ENCODE measurements at regions not wholly inside any gene's neighbourhood (a gene's known extent, or its start where the extent isn't known, plus 50 kb on each side); places are given as distances from the start of the nearest gene placed in this dataset.

GRCh38 chr6:6897140-6897539 lies 210.6 kb upstream of the RREB1 start:
- Mint-ChIP-seq H3K27ac (ENCODE audit: unreplicated experiment) (no peak overlapping the region), H3K9me3 (peaks cover 3% of the 10 kb centered on the region), H3K36me3 (ENCODE audit: low read depth) (no peaks in the 10 kb centered on the region), H3K27me3 (ENCODE audit: low read depth) (no peaks in the 10 kb centered on the region), H3K4me3 (no peak overlapping the region), H3K4me1 (no peaks in the 10 kb centered on the region)
- DNase-seq (ENCODE audit: low read depth, low spot score) = no peak
- TF ChIP-seq, protein P1, sequence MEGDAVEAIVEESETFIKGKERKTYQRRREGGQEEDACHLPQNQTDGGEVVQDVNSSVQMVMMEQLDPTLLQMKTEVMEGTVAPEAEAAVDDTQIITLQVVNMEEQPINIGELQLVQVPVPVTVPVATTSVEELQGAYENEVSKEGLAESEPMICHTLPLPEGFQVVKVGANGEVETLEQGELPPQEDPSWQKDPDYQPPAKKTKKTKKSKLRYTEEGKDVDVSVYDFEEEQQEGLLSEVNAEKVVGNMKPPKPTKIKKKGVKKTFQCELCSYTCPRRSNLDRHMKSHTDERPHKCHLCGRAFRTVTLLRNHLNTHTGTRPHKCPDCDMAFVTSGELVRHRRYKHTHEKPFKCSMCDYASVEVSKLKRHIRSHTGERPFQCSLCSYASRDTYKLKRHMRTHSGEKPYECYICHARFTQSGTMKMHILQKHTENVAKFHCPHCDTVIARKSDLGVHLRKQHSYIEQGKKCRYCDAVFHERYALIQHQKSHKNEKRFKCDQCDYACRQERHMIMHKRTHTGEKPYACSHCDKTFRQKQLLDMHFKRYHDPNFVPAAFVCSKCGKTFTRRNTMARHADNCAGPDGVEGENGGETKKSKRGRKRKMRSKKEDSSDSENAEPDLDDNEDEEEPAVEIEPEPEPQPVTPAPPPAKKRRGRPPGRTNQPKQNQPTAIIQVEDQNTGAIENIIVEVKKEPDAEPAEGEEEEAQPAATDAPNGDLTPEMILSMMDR (conservative IDR thresholded peaks at IDR 0.05) = no peak

DNA sequence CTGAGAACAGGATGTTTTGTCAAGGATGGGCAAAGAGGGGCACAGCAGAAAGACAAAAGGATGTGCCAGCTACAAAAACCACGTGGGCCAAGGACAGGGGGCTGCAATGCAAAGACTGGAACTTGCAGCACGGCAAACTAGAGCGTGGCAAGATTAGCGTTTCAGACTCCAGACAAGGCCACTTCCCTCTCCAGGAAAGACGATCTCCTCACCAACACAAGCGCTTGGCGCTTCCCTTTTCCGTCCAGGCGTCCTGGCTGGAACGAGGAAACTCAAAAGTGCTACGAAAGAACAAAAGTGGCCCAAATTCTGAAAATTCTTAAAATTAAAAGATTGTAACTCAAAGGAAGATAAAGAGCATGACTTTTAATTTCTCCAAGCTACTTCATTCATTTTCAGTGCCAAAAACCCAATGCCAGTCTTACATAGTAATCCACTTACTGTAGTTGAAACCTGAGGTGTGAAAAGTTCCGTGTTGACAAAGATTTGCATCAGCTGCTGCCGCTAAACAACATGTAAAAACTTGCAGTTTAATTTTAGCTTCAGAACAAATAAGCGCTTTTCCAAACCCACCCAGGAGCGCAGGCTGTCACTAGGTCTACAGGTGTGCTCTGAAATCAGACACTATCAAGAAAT lies 207.1 kb upstream of the RREB1 start:
- TF ChIP-seq, protein P1 (conservative IDR thresholded peaks at IDR 0.05) = no peak
- Mint-ChIP-seq H3K36me3 (ENCODE audit: low read depth) (no peaks in the 10 kb centered on the region), H3K27me3 (ENCODE audit: low read depth) (no peaks in the 10 kb centered on the region), H3K9me3 (peaks cover 3% of the 10 kb centered on the region), H3K27ac (ENCODE audit: unreplicated experiment) (no peak overlapping the region), H3K4me1 (peaks cover 3% of the 10 kb centered on the region), H3K4me3 (no peak overlapping the region)
- DNase-seq (ENCODE audit: low read depth, low spot score) = no peak

DNA sequence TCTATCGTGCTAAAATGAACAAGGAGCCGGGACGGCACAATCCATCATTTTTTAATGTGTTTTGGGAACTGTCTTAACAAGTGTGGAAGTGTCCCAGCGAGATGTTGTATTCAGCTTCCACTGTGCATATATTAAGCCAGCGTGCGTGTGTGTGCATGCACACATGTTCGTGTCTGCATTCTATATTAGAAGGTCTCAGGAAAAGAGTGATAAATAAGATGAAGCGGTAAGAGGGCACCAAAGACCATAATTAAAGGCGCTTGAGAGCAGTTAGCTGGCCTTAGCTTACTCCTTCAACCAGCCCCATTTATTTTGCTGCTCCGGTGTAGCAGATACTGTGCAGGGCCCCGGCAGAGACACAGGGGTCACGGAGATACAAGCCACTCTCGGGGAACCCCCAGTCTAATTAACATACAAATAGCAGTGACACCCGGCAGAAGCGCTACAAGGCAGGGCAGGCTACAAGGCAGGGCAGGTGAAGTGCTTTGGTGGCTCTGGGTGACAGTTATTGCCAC lies 206.5 kb upstream of the RREB1 start:
- DNase-seq (ENCODE audit: low read depth, low spot score) = no peak
- Mint-ChIP-seq H3K4me1 (peaks cover 6% of the 10 kb centered on the region), H3K27ac (ENCODE audit: unreplicated experiment) (no peak overlapping the region), H3K4me3 (no peak overlapping the region), H3K36me3 (ENCODE audit: low read depth) (no peaks in the 10 kb centered on the region), H3K9me3 (no peaks in the 10 kb centered on the region), H3K27me3 (ENCODE audit: low read depth) (no peaks in the 10 kb centered on the region)
- TF ChIP-seq, protein P1 (conservative IDR thresholded peaks at IDR 0.05) = no peak

GRCh38 chr6:6901945-6902344 lies 205.8 kb upstream of the RREB1 start:
- TF ChIP-seq, protein P1 (conservative IDR thresholded peaks at IDR 0.05) = no peak
- H3K4me3 Mint-ChIP-seq = no peak overlapping the region
- H3K27me3 Mint-ChIP-seq (ENCODE audit: low read depth) = no peaks in the 10 kb centered on the region

DNA sequence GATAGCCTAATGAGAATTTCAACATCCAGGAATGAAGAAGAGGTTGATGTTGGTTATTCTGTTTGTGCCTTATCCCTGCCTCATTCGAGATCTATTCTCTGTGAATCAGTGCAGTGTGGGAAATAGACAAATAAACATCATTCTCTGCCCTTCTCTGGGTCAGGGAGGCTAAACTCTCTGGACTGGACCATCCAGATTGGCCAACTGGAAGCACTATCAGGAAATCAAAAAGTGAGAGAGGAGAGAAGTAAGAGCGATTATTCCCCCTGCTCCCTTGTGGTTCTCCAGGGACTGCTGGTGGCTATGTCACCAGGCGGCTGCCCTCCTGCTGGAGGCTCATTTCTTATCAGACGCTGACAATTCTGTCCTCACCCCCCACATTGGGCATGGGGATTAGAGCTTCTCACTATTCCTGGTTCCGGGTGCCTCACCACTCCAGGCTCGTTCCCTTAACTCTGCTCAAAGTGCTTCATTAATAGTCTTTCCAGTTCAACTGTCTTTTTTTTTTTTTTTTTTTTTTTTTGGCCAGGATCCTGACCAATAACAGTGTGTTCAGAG lies 201.7 kb upstream of the RREB1 start:
- no peak for DNase-seq (ENCODE audit: low read depth, low spot score)
- Mint-ChIP-seq H3K9me3 (no peaks in the 10 kb centered on the region), H3K36me3 (ENCODE audit: low read depth) (no peaks in the 10 kb centered on the region), H3K4me3 (no peak overlapping the region), H3K4me1 (peaks cover 19% of the 10 kb centered on the region), H3K27ac (ENCODE audit: unreplicated experiment) (no peak overlapping the region), H3K27me3 (ENCODE audit: low read depth) (no peaks in the 10 kb centered on the region)
- TF ChIP-seq, protein P1 (conservative IDR thresholded peaks at IDR 0.05) = no peak

More at GRCh38 chr6:6901945-6902344, 205.8 kb upstream of the RREB1 start:
- H3K27ac Mint-ChIP-seq (ENCODE audit: unreplicated experiment) = no peak overlapping the region
- peaks cover 11% of the 10 kb centered on the region for H3K4me1 Mint-ChIP-seq
- no peak for DNase-seq (ENCODE audit: low read depth, low spot score)
- H3K9me3 Mint-ChIP-seq = no peaks in the 10 kb centered on the region
- H3K36me3 Mint-ChIP-seq (ENCODE audit: low read depth) = no peaks in the 10 kb centered on the region
